PC-3 (cell line): ENCODE measurements at regions not wholly inside any gene's neighbourhood (a gene's known extent, or its start where the extent isn't known, plus 50 kb on each side); places are given as distances from the start of the nearest gene placed in this dataset.

Experiments used
- ATAC-seq: fragments of 200-7000 bp; cut with Tn5 transposase; 2 replicates; pipeline ENCODE4 v1.9.1; 2020; ENCODE audit warnings: mild to moderate bottlenecking, moderate library complexity
- BruUV-seq: library from RNA; stranded (reverse); fragments of 400-500 nt; replicated peaks from 2 replicates; lab custom pipeline; 2021; lab: Mats Ljungman, UMichigan
- CTCF ChIA-PET: fragments of 300-600 bp; sonication (Branson Sonifier 250); formaldehyde crosslinking; loops from one replicate; lab custom pipeline; 2022; ENCODE audit warnings: antibody characterized with exemption; lab: Charles Lee
- POLR2A ChIA-PET: fragments of 300-600 bp; sonication (Branson Sonifier 250); formaldehyde crosslinking; loops from one replicate; lab custom pipeline; 2022; ENCODE audit warnings: antibody characterized with exemption; ENCODE audit not compliant: unreplicated experiment; lab: Charles Lee
- DNase-seq: peaks from one replicate; pipeline ENCODE4 v3.0.0-alpha.2; 2015
- H2AFZ ChIP-seq: fragments of 300-600 bp; sonication (generic); 2 replicates; pipeline ENCODE4 v1.6.0; 2016; ENCODE audit warnings: antibody characterized with exemption, low read length
- H3F3A ChIP-seq: fragments of 300-600 bp; sonication (generic); one replicate; pipeline ENCODE4 v1.6.0; 2017; ENCODE audit warnings: antibody characterized with exemption, low read length, control low read depth, mild to moderate bottlenecking; ENCODE audit not compliant: unreplicated experiment
- H3K27ac ChIP-seq: fragments of 300-600 bp; sonication (generic); 2 replicates; pipeline ENCODE4 v1.5.1; 2016; ENCODE audit warnings: mild to moderate bottlenecking, low read length
- H3K27me3 ChIP-seq: fragments of 300-600 bp; sonication (generic); 2 replicates; pipeline ENCODE4 v1.6.1; 2016; ENCODE audit warnings: low read length, mixed read lengths
- H3K36me3 ChIP-seq: fragments of 300-600 bp; sonication (generic); 2 replicates; pipeline ENCODE4 v1.6.1; 2016; ENCODE audit warnings: low read depth, mixed run types, low read length, mixed read lengths
- H3K4me1 ChIP-seq: fragments of 300-600 bp; sonication (generic); 2 replicates; pipeline ENCODE4 v1.5.1; 2016; ENCODE audit warnings: low read length; ENCODE audit not compliant: insufficient read depth
- H3K4me2 ChIP-seq: fragments of 300-600 bp; sonication (generic); 2 replicates; pipeline ENCODE4 v1.6.0; 2016; ENCODE audit warnings: low read length
- H3K4me3 ChIP-seq: fragments of 300-600 bp; sonication (generic); 2 replicates; pipeline ENCODE4 v1.5.1; 2016; ENCODE audit warnings: mild to moderate bottlenecking, low read length, mixed read lengths
- H3K79me2 ChIP-seq: fragments of 300-600 bp; sonication (generic); 2 replicates; pipeline ENCODE4 v1.6.1; 2017; ENCODE audit warnings: low read length, mixed read lengths
- H3K9ac ChIP-seq: fragments of 300-600 bp; sonication (generic); 2 replicates; pipeline ENCODE4 v1.6.0; 2016; ENCODE audit warnings: mild to moderate bottlenecking, low read length
- H3K9me2 ChIP-seq: fragments of 300-600 bp; sonication (generic); replicated peaks from 2 replicates; pipeline ENCODE4 v1.6.1; 2016; ENCODE audit warnings: mixed run types, low read length, mixed read lengths
- H3K9me3 ChIP-seq: fragments of 300-600 bp; sonication (generic); 2 replicates; pipeline ENCODE4 v1.6.1; 2016; ENCODE audit warnings: low read length, mixed read lengths
- H4K20me1 ChIP-seq: fragments of 300-600 bp; sonication (generic); 2 replicates; pipeline ENCODE4 v1.6.1; 2016; ENCODE audit warnings: low read length, mixed read lengths
- CTCF ChIP-seq: fragments of 300-600 bp; sonication (generic); conservative IDR thresholded peaks from 2 replicates; pipeline ENCODE4 v1.5.1; 2017; ENCODE audit warnings: antibody characterized with exemption, low read depth, mild to moderate bottlenecking, low read length
- EZH2 ChIP-seq: fragments of 300-600 bp; sonication (generic); IDR thresholded peaks from one replicate; pipeline ENCODE4 v1.6.1; 2017; ENCODE audit warnings: antibody characterized with exemption, mild to moderate bottlenecking, low read length; ENCODE audit not compliant: unreplicated experiment
- EZH2phosphoT487 ChIP-seq: fragments of 300-600 bp; sonication (generic); IDR thresholded peaks from 2 replicates; pipeline ENCODE4 v1.6.1; 2018; ENCODE audit warnings: mild to moderate bottlenecking, antibody characterized with exemption, low read length, borderline replicate concordance
- intact Hi-C: fragments of 100-400 bp; cut with micrococcal nuclease; formaldehyde crosslinking; loops from 2 replicates; pipeline ENCODE4 v1.9.0; 2023

GRCh38 chr1:65703853-65704252 is 88.8 kb upstream of the PDE4B start:
- Histone ChIP-seq H4K20me1 (no peaks in the 10 kb centered on the region), H3K4me3 (no peak overlapping the region), H3K79me2 (no peaks in the 10 kb centered on the region), H3K27ac (no peak overlapping the region), H3K9ac (no peak overlapping the region), H3F3A (no peaks in the 10 kb centered on the region), H2AFZ (no peak overlapping the region), H3K9me2 (no peaks in the 10 kb centered on the region), H3K4me1 (no peaks in the 10 kb centered on the region), H3K27me3 (peaks cover 86% of the 10 kb centered on the region), H3K4me2 (no peak overlapping the region), H3K36me3 (no peaks in the 10 kb centered on the region), H3K9me3 (no peaks in the 10 kb centered on the region)
- TF ChIP-seq EZH2 (no peak), CTCF (no peak), EZH2phosphoT487 (no peak)
- ATAC-seq (no peak), DNase-seq (no peak)
- no TSS peak for BruUV-seq
- POLR2A ChIA-PET, result no interaction called here
- CTCF ChIA-PET, result no interaction called here
- intact Hi-C loops, result no loop called here

GRCh38 chr1:65704318-65704717 is 88.4 kb upstream of the PDE4B start:
- DNase-seq (no peak), ATAC-seq (no peak)
- ChIA-PET CTCF (no interaction called here), POLR2A (interaction anchor here (0.6 kb wide), 1 partner anchor 87 kb away, joined by 4 read pairs; no protein-coding TSS in a partner anchor)
- Histone ChIP-seq H3K9ac (no peak overlapping the region), H3K36me3 (no peaks in the 10 kb centered on the region), H3K79me2 (no peaks in the 10 kb centered on the region), H3F3A (no peaks in the 10 kb centered on the region), H3K4me1 (no peaks in the 10 kb centered on the region), H4K20me1 (no peaks in the 10 kb centered on the region), H3K4me2 (no peak overlapping the region), H3K9me2 (no peaks in the 10 kb centered on the region), H3K27ac (no peak overlapping the region), H3K9me3 (no peaks in the 10 kb centered on the region), H3K27me3 (peaks cover 86% of the 10 kb centered on the region), H2AFZ (no peak overlapping the region), H3K4me3 (no peak overlapping the region)
- no TSS peak for BruUV-seq
- intact Hi-C loops, result no loop called here
- TF ChIP-seq CTCF, result no peak
- TF ChIP-seq EZH2phosphoT487, result no peak
- TF ChIP-seq EZH2, result no peak

DNA sequence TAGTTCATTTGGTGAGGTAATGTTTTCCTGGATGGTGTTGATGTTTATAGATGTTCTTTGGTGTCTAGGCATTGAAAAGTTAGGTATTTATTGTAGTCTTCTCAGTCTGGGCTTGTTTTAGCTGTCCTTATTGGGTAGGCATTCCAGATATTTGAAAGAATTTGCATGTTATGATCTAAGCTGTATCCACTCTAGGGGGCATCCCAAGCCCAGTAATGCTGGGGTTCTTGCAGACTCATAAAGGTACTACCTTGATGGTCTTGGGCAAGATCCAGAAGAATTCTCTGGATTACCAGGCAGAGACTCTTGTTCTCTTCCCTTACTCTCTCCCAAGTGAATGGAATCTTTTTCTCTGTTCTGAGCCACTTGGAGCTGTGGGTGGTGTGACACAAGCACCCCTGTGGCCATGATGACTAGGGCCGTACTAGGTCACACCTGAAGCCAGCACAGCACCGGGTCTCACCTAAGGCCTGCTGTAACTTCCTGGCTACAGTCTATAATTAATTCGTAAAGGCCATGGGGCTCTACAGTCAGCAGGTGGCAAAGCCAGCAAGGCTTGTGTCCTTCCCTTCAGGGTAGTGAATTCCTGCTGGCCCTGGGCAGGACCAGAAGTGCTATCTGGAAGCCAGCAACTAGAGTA is 74.8 kb upstream of the PDE4B start:
- ChIA-PET POLR2A (no interaction called here), CTCF (no interaction called here)
- Histone ChIP-seq H3K36me3 (no peaks in the 10 kb centered on the region), H4K20me1 (no peaks in the 10 kb centered on the region), H3K9me3 (no peaks in the 10 kb centered on the region), H3K9me2 (no peaks in the 10 kb centered on the region), H3K27me3 (peaks cover 34% of the 10 kb centered on the region), H3K79me2 (no peaks in the 10 kb centered on the region), H2AFZ (no peak overlapping the region), H3K4me1 (no peaks in the 10 kb centered on the region), H3F3A (no peaks in the 10 kb centered on the region), H3K4me2 (no peak overlapping the region), H3K27ac (no peak overlapping the region), H3K9ac (no peak overlapping the region), H3K4me3 (no peak overlapping the region)
- BruUV-seq, result no TSS peak
- DNase-seq (peak; percentile 60), ATAC-seq (no peak)
- TF ChIP-seq EZH2phosphoT487 (no peak), CTCF (peak; percentile 50; the same call in 1 of the 2 replicates)
- intact Hi-C loops, result loop anchor here (10.0 kb wide), 1 partner anchor 227 kb away; no protein-coding TSS in a partner anchor
